Right lobe of liver (tissue), 6 donors: ENCODE measurements at regions not wholly inside any gene's neighbourhood (a gene's known extent, or its start where the extent isn't known, plus 50 kb on each side); places are given as distances from the start of the nearest gene placed in this dataset.

Experiments used
- ATAC-seq, 4 donors: fragments of 200-7000 bp; cut with Tn5 transposase; one replicate each; pipeline ENCODE4 v1.9.1; 2020; ENCODE audit warnings: mild to moderate bottlenecking in 4 of 4, moderate library complexity in 4 of 4
- DNase-seq, 3 donors: peaks; one replicate each; pipeline ENCODE4 v3.0.0-alpha.2; 2020
- H3K27ac ChIP-seq, 3 donors: fragments of 200-600 bp; one replicate each; pipeline ENCODE4 v1.8.0; 2022
- H3K27me3 ChIP-seq, 2 donors: fragments of 200-600 bp; one replicate each; pipeline ENCODE4 v1.8.0; 2022
- H3K36me3 ChIP-seq, 4 donors: fragments of 200-600 bp; sonication (generic) in 1 of 4; one replicate each; pipeline versions ENCODE4 v1.5.1 to v1.8.0; 2017 to 2022; ENCODE audit warnings: control low read depth in 1 of 4
- H3K4me1 ChIP-seq, 4 donors: fragments of 200-600 bp; sonication (generic) in 1 of 4; one replicate each; pipeline versions ENCODE4 v1.5.1 to v1.8.0; 2017 to 2022; ENCODE audit warnings: control low read depth in 1 of 4
- H3K4me3 ChIP-seq, 3 donors: fragments of 200-600 bp; one replicate each; pipeline ENCODE4 v1.8.0; 2022
- H3K9me3 ChIP-seq, 4 donors: fragments of 200-600 bp; sonication (generic) in 1 of 4; one replicate each; pipeline versions ENCODE4 v1.5.1 to v1.8.0; 2017 to 2022; ENCODE audit warnings: control low read depth in 1 of 4
- CTCF ChIP-seq, 4 donors: fragments of 200-600 bp in 3 of 4; fragments of 450-650 bp in 1 of 4; IDR thresholded peaks; one replicate each; pipeline versions ENCODE4 v1.5.1 to v1.8.0; 2016 to 2022; ENCODE audit warnings: antibody characterized with exemption in 4 of 4, mild to moderate bottlenecking in 2 of 4
- POLR2A ChIP-seq: fragments of 450-650 bp; IDR thresholded peaks from one replicate; pipeline ENCODE4 v1.6.1; 2017; ENCODE audit warnings: antibody characterized with exemption, mild to moderate bottlenecking
- WGBS: methylation state at CpG from one replicate; pipeline ENCODE4 v1.1.6; 2018; ENCODE audit warnings: low coverage, low lambda C conversion rate; ENCODE audit not compliant: insufficient coverage; ENCODE audit errors: missing lambda C conversion rate; 5-methylcytosine and 5-hydroxymethylcytosine counted together
- intact Hi-C, 2 donors: fragments of 100-400 bp; cut with DNase I; formaldehyde crosslinking; loops; one replicate each; pipeline versions ENCODE4 v1.11.2 to v1.14.1; 2022
- donor health status: DM: no; HTN: yes; CAD: no.
- donor health status: DM: no; HTN: no; CAD: no.
- donor health status: DM: no; HTN: no; CAD: no.
- donor health status: DM: no; HTN: yes; CAD: no.
- donor health status: DM: no; HTN: yes; CAD: no.

DNA sequence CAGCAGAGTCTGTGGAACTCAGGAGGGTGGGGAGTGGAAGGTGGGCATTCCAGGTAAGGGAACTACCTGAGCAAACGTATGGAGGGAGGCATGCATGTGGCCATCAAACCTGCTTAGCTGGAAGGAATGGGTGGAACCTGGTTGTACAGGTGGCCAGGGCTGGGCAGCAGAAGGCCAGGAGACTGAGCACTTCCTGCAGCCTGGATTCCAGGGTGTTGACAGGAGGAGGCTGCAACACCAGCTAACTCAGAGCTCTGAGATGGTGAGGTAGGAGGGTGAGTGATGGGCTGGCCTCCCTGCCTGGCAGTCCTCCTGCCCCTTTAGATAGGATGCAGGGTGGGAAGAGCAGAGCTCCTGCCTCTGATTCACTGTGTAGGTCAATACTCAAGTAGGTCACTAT is 92.5 kb upstream of the CPEB4 start:
- DNase-seq = peak in 1 of 3 donors; percentile 35
- TF ChIP-seq POLR2A (no peak), CTCF (IDR thresholded peaks at IDR 0.05) (no peak)
- no peak for ATAC-seq
- no peaks in the 10 kb centered on the region for H3K27me3 ChIP-seq
- H3K4me1 ChIP-seq = peaks cover 0 to 24% (median 9%) of the 10 kb centered on the region in 4 donors
- H3K4me3 ChIP-seq = no peak overlapping the region
- no peaks in the 10 kb centered on the region for H3K36me3 ChIP-seq
- intact Hi-C loops = no loop called here
- H3K9me3 ChIP-seq = no peaks in the 10 kb centered on the region
- no peak overlapping the region for H3K27ac ChIP-seq
- no CpG with 5 or more reads among the region's 1 CpG for WGBS

DNA sequence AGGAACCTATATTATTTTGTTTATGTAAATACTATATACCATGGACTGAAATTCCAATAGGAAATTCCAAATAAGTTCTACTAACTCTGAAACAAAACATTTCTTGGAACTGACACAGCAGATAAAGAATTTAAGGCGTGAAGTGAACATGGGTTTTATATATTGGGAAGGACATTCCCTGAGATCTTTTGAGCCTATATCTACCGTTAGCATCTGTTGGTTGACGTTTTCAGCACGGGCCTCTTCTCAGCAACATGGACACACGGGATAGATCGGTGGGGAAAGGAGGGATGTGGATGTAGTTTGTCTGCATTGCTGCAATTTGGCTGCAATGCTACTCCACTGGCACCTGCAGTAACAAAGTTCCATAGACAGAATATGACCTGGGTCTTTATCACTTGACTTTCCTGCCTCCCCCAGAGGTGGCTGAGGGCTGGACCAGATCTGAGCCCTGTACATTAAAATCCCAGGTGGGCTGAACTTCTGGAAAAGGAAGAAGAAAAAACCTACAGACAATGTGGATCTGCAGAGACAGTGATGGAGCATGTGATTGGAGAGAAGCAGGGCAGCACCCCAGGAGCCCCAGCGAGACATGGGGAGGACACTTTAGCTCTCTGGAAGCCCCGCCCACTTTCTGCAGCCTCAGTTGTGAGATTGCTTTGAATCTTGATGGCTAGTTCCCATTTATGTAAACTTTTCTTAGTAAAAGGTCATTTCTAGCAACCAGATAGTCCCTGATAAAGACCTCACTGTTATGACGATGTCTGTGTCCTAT is 91.2 kb upstream of the CPEB4 start:
- no peaks in the 10 kb centered on the region for H3K36me3 ChIP-seq
- no peak overlapping the region for H3K4me3 ChIP-seq
- TF ChIP-seq POLR2A = no peak
- no peak for TF ChIP-seq CTCF (IDR thresholded peaks at IDR 0.05)
- intact Hi-C loops = no loop called here
- ATAC-seq = no peak
- DNase-seq = peak in 1 of 3 donors; percentile 40
- H3K27me3 ChIP-seq = no peaks in the 10 kb centered on the region
- H3K27ac ChIP-seq = no peak overlapping the region
- H3K4me1 ChIP-seq = peaks cover 0 to 20% (median 4%) of the 10 kb centered on the region in 4 donors
- 87% methylated on average over 9 of the region's 9 CpGs for WGBS
- no peaks in the 10 kb centered on the region for H3K9me3 ChIP-seq

DNA sequence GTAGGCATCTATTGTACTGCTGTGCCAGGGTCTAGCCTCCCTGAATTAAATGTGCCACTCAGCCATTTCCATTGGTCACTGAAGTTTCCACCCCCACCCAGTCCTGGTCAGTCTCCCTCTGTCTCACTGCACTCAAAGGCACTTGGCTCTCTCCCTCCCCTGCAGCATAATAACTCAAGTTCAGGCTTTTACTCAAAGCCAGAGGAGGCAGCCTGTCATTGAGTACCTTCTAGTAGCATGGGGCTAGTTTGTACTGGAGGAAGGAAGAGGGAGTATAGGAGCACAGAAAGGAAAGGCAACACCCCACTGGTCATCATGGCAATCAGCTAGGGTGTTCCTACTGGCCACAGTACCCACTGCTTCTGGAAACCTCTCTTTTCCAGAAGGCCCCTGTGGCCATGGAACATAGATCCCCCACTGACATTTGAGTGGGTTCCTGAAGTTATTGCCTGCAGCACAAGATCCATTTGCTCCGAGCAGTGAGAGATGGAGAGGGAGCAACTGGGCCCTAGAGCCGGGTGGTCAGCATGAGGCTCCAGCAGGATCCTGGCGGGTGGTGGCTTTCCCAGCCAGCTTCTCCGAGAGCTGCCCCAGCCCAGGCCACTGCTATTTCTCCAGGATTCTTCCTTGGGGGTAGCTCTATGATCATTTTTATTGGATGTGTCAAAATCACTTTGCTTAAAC is 89.9 kb upstream of the CPEB4 start:
- Histone ChIP-seq H3K27me3 (no peaks in the 10 kb centered on the region), H3K4me3 (no peak overlapping the region), H3K36me3 (no peaks in the 10 kb centered on the region), H3K27ac (no peak overlapping the region), H3K4me1 (peaks cover 0 to 25% (median 6%) of the 10 kb centered on the region in 4 donors), H3K9me3 (no peaks in the 10 kb centered on the region)
- DNase-seq (peak in 1 of 3 donors; percentile 38), ATAC-seq (no peak)
- TF ChIP-seq POLR2A (no peak), CTCF (IDR thresholded peaks at IDR 0.05) (no peak)
- no CpG with 5 or more reads among the region's 4 CpGs for WGBS
- intact Hi-C loops = no loop called here

GRCh38 chr5:173800340-173800739 is 87.8 kb upstream of the CPEB4 start:
- Histone ChIP-seq H3K27me3 (no peaks in the 10 kb centered on the region), H3K9me3 (no peaks in the 10 kb centered on the region), H3K27ac (no peak overlapping the region), H3K4me3 (no peak overlapping the region), H3K36me3 (no peaks in the 10 kb centered on the region), H3K4me1 (peaks cover 0 to 25% (median 8%) of the 10 kb centered on the region in 4 donors)
- ATAC-seq (no peak), DNase-seq (no peak)
- TF ChIP-seq CTCF (IDR thresholded peaks at IDR 0.05) = no peak
- TF ChIP-seq POLR2A = no peak
- intact Hi-C loops = no loop called here
- WGBS = 89% methylated on average over 6 of the region's 8 CpGs
